ENCODE measurements at regions not wholly inside any gene's neighbourhood (a gene's known extent, or its start where the extent isn't known, plus 50 kb on each side); places are given as distances from the start of the nearest gene placed in this dataset.

DNA sequence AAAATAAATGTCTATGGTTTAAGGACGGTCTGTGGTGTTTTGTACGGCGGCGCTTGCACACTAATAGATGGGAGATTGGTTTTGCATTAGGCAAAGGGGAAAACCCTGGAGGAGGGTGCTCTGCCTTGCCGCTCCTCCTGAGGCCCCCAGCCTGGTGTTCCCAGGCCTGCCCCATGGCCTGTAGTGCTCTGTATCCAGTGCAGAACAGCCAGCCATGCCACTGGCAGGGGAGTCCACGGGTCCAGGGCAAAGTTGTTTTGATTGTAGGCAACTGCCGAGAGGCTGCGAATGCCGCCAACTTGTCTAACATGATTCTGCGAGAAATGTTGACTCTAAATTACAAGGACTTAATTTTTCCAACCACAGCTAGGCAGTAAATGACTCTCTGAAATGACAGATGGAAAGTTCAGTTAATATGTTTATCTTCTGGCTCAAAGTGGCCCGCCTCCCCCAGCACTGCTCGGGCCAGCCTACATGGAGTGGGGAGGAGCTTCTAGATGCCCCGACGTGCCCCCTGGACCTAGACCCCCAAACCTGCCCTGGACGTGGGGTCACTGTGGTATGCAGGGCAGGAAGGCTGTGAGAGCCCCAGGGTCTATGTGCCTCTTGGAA lies 104.6 kb upstream of the GDF10 start:
- DNase-seq, result no peak

DNA sequence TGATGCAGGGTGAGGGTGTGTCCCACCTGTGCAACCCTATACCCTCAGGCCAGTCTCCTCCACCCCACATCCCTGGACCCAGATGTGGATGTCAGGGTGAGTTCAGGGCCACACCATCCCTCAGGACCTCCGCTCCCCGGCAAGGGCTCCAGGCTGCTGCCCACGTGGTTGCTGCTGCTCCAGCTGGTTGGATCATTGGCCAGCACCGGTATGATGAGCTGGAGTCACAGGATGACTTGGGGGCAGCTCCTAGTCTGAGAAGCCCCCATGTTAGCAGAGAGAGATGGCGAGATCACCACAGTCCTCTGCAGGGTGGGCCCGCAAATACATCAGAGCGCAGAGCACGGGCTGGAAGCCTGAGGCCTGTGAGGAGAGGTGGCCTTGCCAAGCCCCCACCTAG lies 103.3 kb upstream of the GDF10 start:
- DNase-seq, result no peak

DNA sequence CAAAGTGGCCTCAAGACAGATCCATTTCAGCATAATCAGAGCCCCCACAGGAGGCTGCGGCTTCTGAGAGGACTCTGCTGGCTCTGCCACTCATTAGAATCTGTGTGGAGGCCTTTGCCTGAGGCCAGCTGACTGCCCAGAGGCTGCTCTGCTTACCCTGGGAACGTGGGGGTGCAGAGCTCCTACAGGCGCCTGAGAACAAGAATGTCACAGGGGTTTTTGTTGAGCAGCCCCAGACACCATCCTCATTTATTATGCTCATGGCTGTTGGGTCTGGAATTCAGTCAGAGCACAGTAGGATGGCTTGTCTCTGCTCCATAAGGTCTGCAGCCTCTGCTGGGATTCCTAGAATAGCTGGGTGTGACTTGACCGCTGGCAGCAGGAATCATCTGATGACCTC lies 101.8 kb upstream of the GDF10 start:
- no peak for DNase-seq

DNA sequence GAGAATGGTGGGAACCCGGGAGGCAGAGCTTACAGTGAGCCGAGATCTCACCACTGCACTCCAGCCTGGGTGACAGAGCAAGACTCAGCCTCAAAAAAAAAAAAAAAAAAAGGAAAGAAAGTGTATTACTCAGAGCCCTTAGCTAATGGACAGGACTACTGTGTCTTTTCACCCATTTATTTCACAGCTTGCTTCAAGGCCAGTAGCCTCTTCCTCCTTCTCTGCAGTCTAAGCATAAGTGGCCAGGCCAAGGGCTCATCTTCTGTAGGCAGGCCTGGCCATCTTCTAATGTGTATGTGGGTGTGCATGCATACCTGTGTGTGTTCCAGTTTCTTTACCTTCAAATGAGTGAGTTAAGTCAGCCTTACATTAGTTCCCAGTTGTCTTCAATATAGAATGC lies 94.8 kb upstream of the GDF10 start:
- DNase-seq, result peak; percentile 46

DNA sequence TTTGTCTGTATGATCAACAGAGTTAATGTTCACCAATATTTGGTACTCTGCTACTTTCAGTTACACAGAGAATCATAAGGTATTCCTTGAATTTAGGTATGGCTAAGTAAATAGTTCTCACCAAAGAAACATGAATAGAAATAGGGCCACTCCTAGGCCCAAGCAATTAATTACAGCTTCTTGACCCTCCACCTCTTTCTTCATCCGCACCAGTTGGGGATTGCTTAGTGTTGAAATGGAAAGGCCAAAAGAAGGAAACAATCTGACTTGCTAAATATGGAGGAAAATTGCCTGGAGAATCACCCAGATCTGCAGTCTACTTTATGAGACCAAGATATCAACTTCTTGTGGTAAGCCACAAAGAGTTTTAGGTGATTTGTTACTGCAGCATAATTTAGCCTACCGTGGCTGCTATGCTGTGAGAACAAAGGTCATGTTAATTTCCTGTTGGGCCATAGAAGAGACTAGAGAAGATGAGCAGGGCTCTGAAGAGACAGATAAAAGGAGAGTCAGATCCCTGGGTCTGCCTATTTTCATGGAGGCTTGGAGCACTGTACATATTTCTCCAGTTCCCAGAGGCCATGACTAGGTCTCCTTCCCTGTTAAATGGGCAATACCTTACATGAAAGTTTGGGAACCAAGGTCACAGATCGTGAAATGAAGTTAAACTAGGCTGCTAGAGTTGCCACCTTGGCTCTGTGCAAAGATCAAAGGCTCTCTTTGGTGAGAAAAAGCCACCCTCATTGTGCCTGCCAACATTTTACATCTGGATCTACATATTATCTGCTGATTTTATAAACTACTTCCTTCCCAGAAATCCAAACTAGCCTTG lies 93.3 kb upstream of the GDF10 start:
- peak in 1 of 2 donors; percentile 8 for DNase-seq

DNA sequence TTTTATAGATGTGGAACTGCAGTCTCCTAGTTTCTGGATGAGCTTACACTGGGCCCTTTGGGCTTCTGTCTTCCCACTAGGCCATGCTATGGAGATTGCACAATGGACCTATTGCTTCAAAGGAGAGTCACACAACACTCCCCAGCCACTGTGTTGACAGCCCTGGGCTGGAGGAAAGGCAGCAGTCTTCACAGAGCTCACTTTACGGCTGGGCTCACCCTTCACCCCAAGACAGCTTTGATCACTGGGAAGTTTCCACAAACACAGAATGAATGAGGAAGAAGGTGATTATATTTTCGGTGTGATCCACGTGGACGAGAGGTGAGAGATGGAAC lies 92.7 kb upstream of the GDF10 start:
- DNase-seq, result peak; percentile 88 to 90

DNA sequence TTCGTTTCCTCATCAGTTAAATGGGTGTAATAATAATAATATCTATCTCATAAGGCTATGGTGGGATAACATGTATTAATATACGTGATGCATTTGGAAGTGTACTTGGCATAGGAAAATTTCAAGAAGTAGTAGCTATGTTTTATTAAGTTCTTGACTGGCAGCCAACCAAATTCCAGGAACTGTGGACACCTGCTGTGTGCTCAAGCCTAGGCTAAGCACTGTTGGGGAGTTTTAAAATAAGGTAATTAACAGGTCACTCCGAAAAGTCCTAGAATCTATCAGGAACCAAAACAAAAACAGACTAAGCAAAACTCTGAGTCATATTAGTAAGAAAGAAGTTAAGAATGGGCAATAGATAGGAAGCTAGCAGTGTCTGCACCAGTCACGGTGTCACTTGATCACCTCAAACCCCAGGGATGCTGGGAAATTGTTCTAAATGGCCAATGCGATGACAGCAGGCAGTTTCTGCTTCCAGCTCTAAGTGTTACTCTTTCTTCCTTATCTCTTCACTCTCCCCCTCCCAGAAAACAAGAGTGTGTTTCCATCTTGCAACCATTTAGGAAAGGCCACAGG lies 92.0 kb upstream of the GDF10 start:
- DNase-seq, result no peak

DNA sequence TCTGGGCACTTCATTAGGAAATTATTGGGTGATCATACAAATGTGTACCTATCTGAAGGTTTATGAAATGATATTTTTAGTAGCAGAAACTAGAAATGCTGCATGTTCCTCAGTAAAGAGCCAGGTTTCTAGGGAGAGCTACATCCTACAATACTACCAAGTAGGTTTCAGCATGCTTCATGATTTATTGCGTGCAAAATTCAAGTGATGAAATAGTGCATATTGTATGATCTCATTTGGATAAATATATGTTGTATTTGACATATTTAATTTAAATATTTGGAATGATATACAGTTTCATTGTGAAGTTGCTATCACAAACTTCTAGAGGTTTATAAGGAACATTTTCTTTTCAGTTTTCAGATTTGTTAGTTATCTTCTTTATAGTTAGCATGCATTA lies 90.5 kb upstream of the GDF10 start:
- DNase-seq, result no peak

DNA sequence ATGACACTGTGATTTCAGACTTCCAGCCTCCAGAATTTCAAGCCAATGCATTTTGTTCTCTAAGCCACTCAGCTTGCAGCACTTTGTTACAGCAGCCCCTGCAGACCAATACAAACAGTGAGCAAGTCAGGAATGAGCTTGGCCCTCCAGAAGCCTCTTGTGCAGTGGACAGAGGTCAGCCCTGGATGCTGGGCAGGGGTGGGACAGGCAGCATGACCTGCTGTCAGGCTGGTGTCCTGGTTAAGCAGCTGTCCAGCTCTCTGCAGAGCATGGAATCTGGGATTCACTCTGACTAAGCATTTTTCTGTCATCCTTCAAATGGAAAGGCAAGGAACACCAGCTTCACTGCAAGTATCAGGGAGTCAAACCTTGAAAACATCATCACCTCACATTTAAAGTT lies 85.5 kb upstream of the GDF10 start:
- DNase-seq, result no peak

DNA sequence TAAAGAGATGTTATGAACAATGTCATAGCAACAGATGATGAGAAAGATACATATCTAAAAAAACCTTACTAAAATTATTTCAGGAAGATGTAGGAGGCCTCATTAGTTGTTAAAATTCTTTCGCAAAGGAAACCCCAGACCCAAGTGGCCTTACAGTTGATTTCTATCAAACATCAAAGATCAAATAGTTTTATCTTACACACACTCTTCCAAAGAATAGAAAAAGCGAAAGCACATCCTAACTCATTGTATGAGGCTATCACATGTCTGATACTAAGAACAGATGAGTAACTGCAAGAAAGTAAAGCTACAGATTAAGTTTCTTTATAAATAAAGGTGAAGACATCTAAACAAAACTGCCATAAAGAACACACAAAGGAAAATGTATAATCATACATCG lies 82.9 kb upstream of the GDF10 start:
- DNase-seq, result no peak

DNA sequence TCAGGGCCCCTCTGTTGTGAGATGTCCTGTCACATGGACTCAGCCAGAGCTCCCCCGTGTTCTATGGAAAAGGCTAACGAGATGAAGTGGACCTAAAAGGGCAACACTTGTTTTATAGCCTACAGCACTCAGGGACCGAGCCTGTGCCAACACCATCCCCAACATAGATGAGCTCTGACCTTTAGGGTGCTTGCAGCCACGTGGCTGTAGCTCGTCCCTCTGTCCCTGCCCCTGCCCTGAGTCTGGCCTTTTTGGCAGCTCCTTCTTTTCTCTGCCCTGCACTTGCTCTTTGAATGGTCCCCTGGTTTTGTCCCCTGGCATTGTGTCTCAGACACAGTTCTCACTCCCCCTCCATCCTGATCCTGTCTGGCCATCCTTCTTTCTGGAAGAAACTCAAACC lies 81.2 kb upstream of the GDF10 start:
- no peak for DNase-seq

DNA sequence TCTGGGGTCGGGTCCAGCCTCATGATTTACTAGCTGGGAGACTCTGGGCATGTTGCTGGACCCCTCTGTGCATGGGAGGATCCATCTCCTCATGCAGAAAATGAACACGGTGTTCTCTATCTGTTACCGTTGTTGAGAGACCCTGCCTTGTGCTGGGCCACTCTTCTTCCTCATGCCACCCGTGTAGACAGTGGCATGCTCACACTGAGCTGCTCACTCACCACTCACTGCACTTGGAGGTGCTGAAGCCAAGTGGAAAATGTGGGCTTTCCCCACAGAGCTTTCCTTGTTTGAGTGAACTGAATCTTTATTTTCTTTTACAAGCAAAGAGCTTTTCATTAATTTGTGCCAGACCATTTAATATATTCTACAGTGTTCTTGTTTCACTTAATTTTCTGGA lies 77.5 kb upstream of the GDF10 start:
- no peak for DNase-seq

DNA sequence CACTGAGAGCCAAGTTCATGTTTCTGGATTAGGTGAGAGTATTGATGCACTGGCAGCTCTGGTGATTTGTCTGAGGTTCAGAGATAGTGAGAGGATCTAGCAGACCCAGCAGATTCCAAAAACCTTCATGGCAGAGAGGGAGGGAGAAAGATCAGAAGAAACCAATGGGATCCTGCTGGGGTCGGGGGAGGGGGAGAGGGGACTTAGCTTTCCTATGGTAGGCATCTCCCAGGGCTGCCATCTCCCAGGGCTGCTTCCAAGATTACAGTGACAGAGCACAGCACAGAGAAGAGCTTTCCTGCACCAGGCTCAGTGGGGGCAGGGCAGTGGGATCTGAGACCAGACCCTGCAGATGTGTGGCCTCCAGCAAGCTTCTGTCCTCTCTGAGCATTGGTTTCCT lies 76.8 kb upstream of the GDF10 start:
- no peak for DNase-seq

DNA sequence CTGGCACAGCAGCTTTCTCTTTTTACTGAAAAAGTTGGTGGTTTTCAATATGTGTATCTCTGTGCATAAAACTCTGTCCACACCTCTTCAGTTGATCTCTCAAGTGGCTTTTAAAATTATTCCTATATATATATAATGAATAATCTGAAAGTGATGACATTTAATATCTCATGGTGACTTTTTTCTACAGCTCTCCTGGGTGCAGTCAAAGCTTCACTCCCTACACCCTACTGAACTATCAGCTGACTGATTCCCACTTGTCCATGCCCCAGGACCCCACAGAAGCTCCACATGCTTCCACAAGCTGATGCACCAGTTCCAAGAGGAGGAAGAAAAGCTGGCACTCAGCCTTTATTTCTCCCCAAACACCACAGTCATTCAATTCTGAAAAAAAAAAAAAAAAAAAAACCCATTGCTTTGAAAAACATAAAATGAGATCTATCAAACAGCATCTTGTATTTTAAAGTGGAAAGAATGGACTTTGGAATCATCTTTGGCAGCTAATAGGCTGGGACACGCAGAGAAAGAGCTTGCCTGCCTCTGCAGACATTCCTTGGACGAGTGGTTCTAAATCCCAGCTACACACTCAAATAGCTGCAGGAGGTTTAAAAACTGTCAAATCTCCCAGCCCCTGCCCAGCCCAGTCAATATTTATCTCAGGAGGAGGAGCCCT lies 75.3 kb upstream of the GDF10 start:
- no peak for DNase-seq

DNA sequence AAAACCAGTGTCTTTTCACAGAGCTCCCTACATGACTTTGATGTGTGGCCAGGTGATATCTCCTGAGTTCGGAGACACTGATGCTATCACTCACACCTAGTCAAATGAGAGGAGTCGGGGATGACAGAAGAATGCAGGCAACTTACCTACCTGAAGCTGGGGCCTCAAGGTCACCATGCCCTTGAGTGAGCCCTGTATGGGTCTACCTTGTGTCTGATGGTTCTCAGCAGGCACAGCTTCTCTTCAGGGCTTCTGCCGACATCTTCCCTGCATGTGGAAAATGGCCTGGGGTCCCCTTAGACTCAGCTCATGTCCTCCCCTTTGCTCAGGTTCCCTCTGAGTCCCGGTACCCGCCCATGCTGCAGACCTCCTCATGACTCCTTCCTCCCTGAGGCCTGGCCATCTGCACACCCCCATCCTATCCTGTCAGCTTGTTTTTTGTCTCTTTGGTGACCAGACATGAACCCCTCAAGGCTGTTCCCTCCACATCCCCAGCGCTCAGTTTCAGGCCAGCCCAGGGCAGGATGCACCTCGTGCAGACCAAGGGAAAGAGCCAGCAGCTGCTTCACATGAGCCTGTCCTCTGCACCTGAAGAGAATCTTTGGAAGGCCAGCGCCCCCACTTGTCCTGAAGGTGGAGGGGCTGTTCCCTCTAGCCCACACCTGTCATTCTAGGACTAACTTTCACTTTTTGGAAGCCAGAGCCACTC lies 74.6 kb upstream of the GDF10 start:
- no peak for DNase-seq

DNA sequence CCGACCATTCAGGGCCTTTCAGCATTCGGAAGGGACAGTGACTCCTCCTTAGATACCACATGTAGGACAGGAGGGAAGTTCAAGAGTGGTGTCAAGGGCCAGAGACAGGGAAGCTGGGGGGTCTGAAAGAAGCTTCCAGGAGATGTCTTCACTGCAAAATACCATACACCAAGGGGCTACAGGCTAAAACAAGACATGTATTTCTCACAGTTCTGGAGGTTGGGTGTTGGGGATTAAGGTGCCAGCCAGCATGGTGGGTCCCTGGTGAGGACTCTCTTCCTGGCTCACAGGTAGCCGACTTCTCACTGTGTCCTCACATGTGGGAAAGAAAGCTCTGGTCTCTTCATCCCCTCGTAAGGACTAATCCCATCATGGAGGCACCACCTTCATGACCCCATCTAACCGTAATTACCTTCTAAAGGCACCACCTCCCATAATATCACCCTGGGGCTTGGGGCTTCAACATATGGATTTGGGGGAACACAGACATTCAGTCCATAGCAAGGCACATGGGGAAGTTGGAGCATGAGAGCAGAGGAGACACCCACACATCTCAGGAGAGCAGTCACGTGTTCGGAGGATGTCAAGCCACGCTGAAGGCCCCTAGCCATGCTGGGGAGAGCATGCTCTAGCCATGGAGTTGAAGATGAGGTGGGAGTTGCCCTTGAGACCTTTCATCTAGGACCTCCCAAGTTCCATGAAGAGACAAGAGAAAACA lies 73.9 kb upstream of the GDF10 start:
- DNase-seq, result peak; percentile 5 to 51

DNA sequence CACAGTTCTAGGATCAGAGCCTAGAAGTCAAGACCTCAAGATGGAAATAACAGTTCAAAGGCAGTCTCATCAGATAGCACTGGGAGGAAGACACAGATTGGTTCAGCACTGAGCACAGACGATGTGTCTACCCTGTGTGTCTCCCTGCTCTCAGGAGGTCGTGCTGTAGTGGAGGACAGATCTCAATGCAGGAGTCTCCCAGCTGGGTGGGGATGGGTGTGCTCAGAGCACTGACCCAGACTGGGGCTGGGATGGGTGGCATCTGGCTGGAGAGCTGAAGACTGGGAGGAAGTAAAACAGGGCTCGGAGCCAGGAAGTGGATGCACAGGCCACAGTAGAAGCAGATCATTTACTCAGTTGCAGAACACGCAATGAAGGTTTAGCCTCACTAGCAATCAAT lies 69.5 kb upstream of the GDF10 start:
- peak in 1 of 2 donors; percentile 14 for DNase-seq

DNA sequence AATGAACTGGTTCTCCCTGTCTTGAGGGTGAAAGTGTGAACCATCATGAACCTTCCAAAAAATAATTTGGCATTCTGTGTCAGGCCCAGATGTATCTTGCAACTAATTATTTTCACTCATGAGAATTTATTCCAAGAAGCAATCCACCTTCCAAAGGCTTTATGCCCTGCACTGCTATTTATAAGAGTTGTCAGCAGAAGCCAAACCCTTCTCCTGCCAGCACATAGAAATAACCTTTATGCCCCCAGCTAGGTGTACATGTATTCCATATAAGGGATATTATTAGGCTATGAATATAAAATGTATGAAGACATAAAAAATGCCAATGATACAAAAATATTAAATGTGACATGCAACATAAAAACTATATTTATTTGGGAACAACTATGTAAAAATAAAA lies 69.0 kb upstream of the GDF10 start:
- no peak for DNase-seq

DNA sequence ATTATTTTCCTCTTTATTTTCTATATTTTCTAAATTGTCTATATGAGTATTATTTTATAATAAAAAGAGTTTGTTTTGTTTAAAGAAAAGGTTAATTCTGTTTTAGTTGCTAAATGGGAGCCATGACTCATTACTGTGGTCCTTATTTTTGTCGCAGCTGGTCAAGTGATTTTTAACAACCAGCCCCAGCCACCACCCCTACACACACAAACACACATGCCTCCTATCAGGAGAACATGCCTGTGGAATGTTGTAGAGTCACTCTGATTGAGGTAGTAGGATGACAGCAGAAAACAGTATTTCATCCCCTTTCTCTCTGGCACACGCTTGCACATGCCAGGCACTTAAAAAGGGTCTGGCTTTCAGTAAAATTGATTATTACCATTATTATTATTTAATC lies 68.6 kb upstream of the GDF10 start:
- DNase-seq, result peak in 1 of 2 donors; percentile 31

DNA sequence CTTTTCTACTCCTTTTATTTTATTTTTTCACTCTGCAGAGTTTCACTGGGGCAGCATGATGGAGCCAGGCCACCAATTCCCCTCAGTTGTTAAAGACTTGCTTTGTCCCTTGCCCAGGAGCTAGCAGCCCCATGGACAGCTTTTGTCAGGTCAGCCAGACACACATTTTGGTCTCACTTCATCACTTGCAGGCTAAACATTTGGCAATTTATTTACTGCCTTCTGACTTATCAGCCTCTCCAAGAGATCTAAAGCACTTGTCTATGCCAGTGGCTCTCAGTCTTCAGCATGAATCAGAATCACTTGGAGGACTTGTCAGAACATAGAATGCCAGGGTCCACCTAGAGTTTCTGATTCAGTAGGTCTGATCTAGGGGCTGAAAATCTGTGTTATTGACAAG lies 66.4 kb upstream of the GDF10 start:
- DNase-seq, result no peak

DNA sequence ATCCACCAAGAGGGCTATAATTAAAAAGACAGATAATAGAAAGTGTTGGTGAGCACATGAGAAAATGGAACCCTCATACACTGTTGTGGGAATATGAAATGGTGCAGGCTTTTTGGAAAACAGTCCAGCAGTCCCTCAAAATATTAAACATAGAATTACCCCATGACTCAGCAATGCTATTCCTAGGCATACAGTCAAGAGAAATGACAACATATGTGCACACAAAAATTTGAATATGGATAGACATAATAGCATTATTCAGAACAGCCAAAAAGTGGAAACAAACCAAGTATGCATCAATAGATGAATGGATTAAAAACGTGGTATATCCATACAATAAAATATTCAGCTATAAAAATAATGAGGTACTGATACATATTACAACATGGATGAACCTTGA lies 64.5 kb upstream of the GDF10 start:
- DNase-seq, result no peak
